KOPT-K1 (cell line): ENCODE measurements at regions not wholly inside any gene's neighbourhood (a gene's known extent, or its start where the extent isn't known, plus 50 kb on each side); places are given as distances from the start of the nearest gene placed in this dataset.

Experiments
- H3K27ac ChIP-seq: fragments of 200-600 bp; sonication (generic); 2 replicates; pipeline ENCODE4 v1.5.1; 2016; ENCODE audit warnings: antibody characterized with exemption, mild to moderate bottlenecking, low read depth, low read length; ENCODE audit not compliant: poor library complexity, severe bottlenecking
- H3K36me3 ChIP-seq: fragments of 200-600 bp; sonication (generic); 2 replicates; pipeline ENCODE4 v1.5.1; 2017; ENCODE audit warnings: antibody characterized with exemption, mild to moderate bottlenecking, low read length, moderate library complexity; ENCODE audit not compliant: insufficient read depth
- H3K9me3 ChIP-seq: fragments of 200-600 bp; sonication (generic); 2 replicates; pipeline ENCODE4 v1.5.1; 2017; ENCODE audit warnings: antibody characterized with exemption, low read length, mild to moderate bottlenecking; ENCODE audit not compliant: insufficient read depth, poor library complexity, severe bottlenecking

- Histone ChIP-seq H3K36me3 (no peaks in the 10 kb centered on the region), H3K27ac (no peak overlapping the region), H3K9me3 (no peaks in the 10 kb centered on the region)
Measured at GRCh38 chrX:38900719-38901118, 99.5 kb downstream of the MID1IP1 start.

GRCh38 chrX:38902972-38903492, 101.8 kb downstream of the MID1IP1 start:
- H3K36me3 ChIP-seq, result no peaks in the 10 kb centered on the region
- no peak overlapping the region for H3K27ac ChIP-seq
- no peaks in the 10 kb centered on the region for H3K9me3 ChIP-seq

GRCh38 chrX:38916801-38917200, 115.5 kb downstream of the MID1IP1 start:
- H3K27ac ChIP-seq, result no peak overlapping the region
- H3K9me3 ChIP-seq, result peaks cover 6% of the 10 kb centered on the region
- H3K36me3 ChIP-seq, result no peaks in the 10 kb centered on the region

- Histone ChIP-seq H3K27ac (no peak overlapping the region), H3K36me3 (no peaks in the 10 kb centered on the region), H3K9me3 (peaks cover 6% of the 10 kb centered on the region)
Measured at GRCh38 chrX:38917954-38918353, 116.7 kb downstream of the MID1IP1 start.

GRCh38 chrX:38919202-38919601, 117.9 kb downstream of the MID1IP1 start:
- Histone ChIP-seq H3K9me3 (peaks cover under 1% of the 10 kb centered on the region), H3K27ac (no peak overlapping the region), H3K36me3 (no peaks in the 10 kb centered on the region)

GRCh38 chrX:38919853-38920528, 118.7 kb downstream of the MID1IP1 start:
- Histone ChIP-seq H3K9me3 (no peaks in the 10 kb centered on the region), H3K27ac (no peak overlapping the region), H3K36me3 (no peaks in the 10 kb centered on the region)

GRCh38 chrX:38923451-38923969, 122.3 kb downstream of the MID1IP1 start:
- no peaks in the 10 kb centered on the region for H3K9me3 ChIP-seq
- no peak overlapping the region for H3K27ac ChIP-seq
- H3K36me3 ChIP-seq, result no peaks in the 10 kb centered on the region

GRCh38 chrX:38927592-38927991, 126.3 kb downstream of the MID1IP1 start:
- Histone ChIP-seq H3K36me3 (no peaks in the 10 kb centered on the region), H3K27ac (no peak overlapping the region), H3K9me3 (no peaks in the 10 kb centered on the region)

GRCh38 chrX:38929966-38930421, 128.7 kb downstream of the MID1IP1 start:
- H3K27ac ChIP-seq, result no peak overlapping the region
- H3K9me3 ChIP-seq, result no peaks in the 10 kb centered on the region
- no peaks in the 10 kb centered on the region for H3K36me3 ChIP-seq

- Histone ChIP-seq H3K9me3 (no peaks in the 10 kb centered on the region), H3K27ac (no peak overlapping the region), H3K36me3 (no peaks in the 10 kb centered on the region)
Measured at GRCh38 chrX:38930474-38930873, 129.2 kb downstream of the MID1IP1 start.

- H3K9me3 ChIP-seq, result no peaks in the 10 kb centered on the region
- no peaks in the 10 kb centered on the region for H3K36me3 ChIP-seq
- no peak overlapping the region for H3K27ac ChIP-seq
Measured at GRCh38 chrX:38935561-38935960, 134.3 kb downstream of the MID1IP1 start.

GRCh38 chrX:38937400-38937799, 136.1 kb downstream of the MID1IP1 start:
- no peaks in the 10 kb centered on the region for H3K36me3 ChIP-seq
- no peaks in the 10 kb centered on the region for H3K9me3 ChIP-seq
- H3K27ac ChIP-seq, result no peak overlapping the region

- H3K9me3 ChIP-seq, result no peaks in the 10 kb centered on the region
- no peak overlapping the region for H3K27ac ChIP-seq
- H3K36me3 ChIP-seq, result no peaks in the 10 kb centered on the region
Measured at GRCh38 chrX:38937926-38938325, 136.7 kb downstream of the MID1IP1 start.

- Histone ChIP-seq H3K9me3 (no peaks in the 10 kb centered on the region), H3K36me3 (no peaks in the 10 kb centered on the region), H3K27ac (no peak overlapping the region)
Measured at GRCh38 chrX:38939067-38939466, 137.8 kb downstream of the MID1IP1 start.

GRCh38 chrX:38940547-38940946, 139.3 kb downstream of the MID1IP1 start:
- no peak overlapping the region for H3K27ac ChIP-seq
- H3K9me3 ChIP-seq, result no peaks in the 10 kb centered on the region
- H3K36me3 ChIP-seq, result no peaks in the 10 kb centered on the region

GRCh38 chrX:38941675-38942074, 140.4 kb downstream of the MID1IP1 start:
- Histone ChIP-seq H3K27ac (no peak overlapping the region), H3K9me3 (no peaks in the 10 kb centered on the region), H3K36me3 (no peaks in the 10 kb centered on the region)
